ENCODE measurements at regions not wholly inside any gene's neighbourhood (a gene's known extent, or its start where the extent isn't known, plus 50 kb on each side); places are given as distances from the start of the nearest gene placed in this dataset.
"Not testable (repeated sequence)": the region's sequence is repeated elsewhere in the genome, so short reads cannot be mapped to it uniquely, and the experiment has no call there.

DNA sequence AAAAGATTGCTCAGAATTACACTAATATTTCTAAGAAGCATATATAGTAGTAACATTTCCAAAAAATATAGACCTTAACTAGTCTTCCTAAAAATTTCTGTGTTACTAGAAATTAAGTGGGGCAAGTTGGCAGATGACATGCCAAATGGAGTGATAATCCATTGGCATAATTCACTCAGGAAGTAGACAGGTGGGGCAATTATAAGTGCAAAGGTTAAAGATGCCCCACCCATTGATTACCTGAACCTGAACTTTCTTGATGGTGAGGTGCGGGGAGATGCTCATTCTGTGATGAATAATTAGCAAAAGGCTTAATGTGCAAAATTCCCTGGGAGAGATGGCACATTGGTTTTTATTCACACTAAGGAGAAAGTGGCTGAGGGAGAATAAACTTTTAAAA, 145.8 kb upstream of the RASGEF1B start:
- DNase-seq, result no peak

DNA sequence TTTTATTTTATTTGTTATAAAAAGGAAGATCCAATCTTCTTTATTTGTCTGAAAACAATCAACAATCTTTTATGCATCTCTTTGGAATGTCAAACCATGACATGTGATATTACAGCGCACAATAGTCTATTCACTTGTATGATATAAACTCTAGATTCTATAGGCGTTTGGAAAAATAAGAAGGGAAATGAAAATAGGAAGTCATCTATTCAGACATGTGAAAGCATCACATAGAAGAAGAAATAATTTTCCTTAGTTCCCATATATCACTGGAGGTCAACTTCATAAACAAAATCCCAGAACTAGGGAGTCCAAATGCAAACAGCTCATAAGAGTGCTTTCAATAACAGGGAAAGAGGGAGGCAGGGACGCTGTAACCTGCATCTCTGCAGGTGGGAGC, 139.5 kb upstream of the RASGEF1B start:
- no peak for DNase-seq

DNA sequence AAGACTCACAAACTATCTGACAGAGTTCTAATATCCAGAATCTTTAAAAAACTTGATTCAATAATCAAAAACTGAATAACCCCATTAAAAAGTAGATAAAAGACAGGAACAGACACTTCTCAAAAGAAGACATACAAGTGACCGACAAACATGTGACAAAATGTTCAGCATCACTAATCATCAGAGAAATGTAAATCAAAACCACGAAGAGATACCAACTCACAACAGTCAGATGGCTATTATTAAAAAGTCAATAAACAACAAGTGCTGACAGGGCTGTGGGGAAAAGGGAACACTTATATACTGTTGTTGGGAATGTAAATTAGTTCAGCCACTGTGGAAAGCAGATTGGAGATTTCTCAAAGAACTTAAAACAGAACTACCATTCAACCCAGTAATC, 138.1 kb upstream of the RASGEF1B start:
- no peak for DNase-seq

DNA sequence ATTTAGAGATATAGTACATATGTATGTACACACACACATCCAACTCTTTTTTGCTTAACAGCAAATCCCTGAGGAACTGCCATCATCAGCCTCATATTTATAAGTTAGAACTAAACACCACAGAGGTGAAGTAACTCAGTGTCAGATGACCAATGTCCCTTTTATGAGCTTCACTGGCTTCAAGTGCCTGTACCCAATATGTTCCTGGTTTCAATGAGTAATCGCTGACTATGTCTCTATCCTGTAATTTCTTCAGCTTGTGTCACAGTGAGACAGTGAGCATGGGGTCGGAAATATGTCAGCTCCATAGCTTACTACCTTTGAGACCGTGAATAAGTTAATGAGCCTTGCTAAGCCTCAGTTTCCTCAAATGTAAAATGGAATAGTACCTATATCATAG, 136.2 kb upstream of the RASGEF1B start:
- DNase-seq, result no peak

DNA sequence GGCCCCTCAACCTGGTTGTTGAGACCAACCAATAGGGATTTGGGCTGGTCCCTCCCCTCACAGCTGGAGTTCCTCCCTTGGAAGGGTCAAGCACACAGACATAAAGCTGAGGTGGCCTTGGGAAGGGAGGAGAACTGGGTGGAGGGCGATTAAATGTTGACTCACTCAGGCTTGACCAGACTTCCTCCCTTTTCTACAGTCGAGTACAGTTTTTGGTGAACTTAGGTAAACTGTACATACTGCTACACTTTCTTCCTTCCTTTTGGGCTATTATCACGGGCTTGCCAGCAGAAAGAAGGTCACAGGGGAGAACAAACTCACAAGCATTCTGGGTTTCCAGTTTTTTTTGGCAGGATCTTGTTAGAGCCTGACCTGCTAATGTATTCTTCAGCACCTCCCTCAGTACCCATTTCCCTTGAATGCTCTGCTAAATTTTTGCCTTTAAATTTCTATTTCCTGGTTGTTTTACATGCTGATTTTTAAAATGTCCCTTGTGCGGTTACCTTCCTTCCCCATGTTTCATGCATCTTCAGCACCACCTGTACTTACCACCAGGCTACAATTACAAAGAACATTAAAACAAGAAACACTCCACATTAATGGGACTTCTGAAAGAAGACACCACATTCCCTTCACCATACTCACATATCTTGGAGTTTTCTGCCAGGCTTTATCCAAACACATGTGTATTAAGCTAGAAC, 135.2 kb upstream of the RASGEF1B start:
- no peak for DNase-seq

DNA sequence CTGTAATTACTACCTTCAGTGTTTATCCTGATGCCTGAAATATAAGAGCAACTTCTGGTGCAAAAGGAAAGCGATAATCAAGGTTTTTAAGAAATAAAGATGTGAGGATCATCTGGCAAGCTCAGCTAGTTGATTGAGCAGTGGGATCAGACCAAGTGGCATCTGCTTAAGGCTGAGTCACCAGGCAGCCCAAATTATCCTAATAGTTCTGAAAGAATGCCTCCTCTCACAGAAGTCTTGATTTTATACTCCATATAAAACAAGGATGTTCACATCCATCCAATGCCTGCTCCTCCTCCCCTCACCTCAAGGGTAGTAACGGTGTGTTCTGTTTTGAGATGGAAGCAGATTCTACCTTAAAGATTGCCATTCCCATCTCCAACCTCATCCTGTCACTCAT, 134.5 kb upstream of the RASGEF1B start:
- DNase-seq, result no peak

DNA sequence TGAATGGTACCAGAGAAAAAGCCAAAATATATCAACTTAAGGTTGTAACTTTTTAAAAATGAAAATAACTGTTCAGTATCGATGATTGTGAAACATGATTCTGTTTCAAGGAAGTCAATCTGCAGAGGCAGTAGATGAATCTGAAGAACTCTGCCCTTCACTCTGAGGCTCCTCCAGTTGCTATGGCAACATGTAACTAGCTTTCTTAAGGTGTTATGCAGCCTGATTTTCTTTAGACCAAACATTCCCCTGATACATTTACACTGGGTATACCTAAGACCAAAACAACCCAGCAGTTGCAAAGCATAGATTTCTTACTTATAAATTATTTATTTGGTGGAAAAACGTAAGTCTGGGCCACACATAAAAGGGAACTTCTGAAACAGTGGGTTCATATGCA, 133.6 kb upstream of the RASGEF1B start:
- DNase-seq, result no peak

DNA sequence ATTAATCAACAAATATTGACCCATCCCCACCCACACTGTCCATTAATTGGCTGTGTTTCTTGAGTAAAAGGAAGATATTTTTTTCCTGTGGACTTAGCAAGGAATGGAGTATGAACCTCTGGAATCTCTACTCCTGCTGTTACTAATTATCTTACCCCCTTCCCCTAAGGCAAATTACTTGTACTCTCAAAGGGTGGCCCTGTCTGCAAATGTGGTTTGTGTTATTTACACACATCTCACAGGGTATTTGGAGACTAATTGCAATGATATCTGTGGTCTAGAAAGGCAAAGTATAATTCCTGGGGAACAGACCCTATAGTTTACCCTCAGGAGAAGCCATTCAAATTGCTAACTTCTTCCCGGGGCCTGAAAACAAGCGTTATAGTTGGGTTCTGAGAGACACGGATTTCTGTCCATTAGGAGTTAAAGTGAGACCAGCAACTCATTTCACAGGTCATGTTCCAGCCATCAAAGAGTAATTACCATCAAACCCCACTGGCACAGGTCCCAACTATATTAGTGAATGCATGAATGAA, 133.0 kb upstream of the RASGEF1B start:
- DNase-seq, result no peak

DNA sequence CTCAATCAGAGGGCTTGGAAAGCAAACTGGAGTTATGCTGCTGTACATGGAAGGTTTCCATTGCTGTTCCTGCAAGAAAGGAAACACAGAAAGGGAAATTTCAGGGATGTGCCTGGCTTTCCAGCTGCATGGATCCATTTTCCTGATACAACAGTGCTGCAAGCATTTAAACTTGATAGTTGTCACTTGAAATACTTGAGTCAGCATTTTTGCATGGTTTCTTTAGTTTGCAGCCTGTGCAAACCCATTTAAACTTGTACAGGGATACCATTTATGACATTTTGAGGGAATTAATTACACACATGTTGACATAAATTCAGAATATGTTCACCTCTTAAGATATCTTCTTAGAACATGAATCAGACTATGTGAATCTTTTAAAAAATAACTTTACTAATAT, 131.1 kb upstream of the RASGEF1B start:
- DNase-seq, result no peak

DNA sequence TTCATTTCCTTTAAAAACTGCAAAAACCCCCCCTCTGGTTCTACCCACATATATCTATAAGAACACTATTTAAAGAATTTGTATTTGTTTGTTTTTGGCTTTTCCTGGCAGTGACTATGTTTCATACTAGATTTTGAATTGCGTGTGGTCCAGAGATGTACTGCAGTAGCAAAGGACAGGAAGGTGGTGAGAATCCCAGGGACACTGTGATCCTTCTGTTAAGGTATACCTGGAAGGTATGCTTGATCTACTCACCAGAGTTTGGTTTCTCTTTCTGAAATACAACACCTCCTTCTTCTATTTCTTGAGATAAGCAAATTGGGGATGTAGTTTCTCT, 129.6 kb upstream of the RASGEF1B start:
- DNase-seq, result no peak

DNA sequence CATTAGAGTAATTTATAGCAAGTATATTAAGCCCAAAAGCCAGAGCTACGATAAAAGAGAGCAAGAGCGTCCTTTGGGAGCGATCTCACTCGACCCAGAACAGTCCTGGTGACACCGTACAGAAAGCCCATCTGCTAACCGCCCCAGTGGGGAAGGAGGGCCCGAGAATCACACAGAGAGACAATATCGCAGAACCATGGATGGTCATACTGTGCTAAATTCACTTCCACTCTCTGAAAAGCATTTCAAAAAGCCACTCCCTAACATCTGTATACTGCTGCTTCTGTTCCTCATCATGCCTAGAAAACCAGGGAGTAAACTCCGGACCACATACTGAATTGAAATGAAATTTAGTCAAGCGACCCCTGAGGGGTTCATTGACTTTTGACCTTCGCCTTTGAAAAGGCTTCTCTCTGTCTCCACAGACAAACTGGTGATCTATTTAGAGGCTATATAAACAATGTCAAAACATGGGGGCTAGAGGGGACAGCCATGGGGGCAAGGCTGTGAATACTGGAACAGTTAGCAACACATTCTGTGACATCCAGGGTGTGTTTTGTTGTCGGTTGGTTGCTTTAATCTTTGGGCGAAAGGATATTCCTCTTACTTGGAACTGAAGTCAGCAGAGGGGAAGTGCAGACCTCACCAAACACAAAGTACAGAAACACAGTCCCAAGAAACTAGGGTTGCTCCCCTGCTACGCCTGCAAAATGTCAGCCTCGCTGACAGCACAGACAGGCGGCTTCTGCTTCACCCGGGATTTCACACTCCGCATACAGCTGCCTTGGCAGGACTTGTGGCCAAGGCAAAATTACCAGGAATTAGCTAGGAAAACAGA, 129.0 kb upstream of the RASGEF1B start:
- no peak for DNase-seq

DNA sequence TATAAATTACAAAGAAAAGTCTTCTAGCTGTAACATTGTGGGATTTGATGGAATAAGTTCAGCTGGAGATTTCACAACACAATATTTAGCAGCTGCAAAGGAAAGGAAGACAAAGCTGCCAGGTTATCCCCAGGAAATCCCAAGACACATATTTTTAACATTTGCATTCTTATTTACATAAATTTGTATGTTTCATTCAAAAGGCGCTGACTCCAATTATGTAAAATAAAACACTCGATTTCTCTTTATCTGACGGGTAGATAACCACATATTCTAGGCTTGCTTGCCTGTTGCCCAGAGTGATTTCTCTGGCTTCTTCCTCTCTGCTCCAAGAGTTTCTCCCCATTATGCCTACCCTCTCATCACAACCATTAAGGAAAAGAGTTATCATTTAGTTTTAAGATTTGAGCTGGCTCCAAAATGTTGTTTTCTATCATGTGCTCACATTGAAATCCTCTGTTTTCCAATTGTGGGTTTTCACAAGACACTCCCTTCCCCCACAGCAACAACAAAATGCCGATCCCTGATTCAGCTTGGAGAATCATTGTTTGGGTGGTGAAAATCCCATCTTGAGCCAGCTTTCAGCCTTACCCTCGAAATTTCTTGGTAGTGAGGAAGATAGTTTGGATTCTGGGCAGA, 128.2 kb upstream of the RASGEF1B start:
- DNase-seq, result no peak

DNA sequence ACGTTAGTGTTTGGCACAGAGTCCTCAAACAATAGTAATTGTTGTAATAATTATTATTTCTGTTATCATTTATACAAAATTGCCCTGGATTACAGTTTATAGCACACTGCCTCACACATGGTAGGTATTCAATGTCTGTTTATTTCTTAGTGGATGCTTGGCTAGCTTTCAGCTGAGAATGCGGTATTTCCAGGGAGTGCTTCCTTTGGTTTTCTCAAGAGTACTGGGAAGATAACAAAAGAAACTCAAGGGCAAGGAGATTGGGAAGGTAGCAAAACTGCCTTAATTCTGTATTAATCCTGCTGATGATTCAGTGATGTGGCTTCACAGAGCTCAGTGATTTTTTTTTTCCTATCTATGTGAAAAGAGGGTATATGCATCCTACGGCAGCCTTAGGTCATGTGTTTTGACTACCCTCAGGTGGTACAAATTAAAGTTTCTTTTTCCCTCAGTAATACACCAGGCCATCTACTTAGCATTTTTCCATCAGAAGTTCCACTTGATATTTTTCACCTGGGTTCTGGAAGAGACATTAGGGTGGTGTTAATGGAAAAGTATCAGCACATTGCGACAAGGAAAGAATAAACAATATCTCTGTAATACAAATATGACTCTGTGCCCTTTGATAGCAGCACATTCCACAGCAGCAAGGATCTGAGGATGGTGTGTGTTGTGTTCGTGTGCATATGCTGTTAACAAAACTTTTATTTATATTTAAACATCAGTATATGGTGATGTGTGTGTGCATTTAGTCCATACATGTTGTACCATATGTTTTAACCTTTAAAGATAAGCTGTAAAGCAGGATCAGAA, 124.3 kb upstream of the RASGEF1B start:
- no peak for DNase-seq

DNA sequence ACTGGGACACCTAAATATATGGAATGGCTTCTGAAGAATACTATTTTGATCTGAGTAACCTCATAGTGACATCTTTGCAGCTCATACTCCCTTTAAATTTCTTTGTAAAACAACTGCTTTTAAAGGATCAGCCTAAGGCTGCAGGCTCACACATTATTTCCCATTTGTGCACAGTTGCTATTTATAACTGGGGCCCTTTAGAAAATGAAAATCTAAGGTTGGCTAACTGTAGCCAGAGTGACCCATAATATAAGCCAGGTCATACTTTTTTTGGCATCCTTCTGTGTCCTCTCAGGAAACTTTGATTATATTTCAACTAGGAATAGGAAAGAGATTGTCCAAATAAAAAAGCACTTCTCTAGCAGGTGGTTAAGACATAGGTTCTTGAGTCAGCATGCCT, 123.6 kb upstream of the RASGEF1B start:
- no peak for DNase-seq

DNA sequence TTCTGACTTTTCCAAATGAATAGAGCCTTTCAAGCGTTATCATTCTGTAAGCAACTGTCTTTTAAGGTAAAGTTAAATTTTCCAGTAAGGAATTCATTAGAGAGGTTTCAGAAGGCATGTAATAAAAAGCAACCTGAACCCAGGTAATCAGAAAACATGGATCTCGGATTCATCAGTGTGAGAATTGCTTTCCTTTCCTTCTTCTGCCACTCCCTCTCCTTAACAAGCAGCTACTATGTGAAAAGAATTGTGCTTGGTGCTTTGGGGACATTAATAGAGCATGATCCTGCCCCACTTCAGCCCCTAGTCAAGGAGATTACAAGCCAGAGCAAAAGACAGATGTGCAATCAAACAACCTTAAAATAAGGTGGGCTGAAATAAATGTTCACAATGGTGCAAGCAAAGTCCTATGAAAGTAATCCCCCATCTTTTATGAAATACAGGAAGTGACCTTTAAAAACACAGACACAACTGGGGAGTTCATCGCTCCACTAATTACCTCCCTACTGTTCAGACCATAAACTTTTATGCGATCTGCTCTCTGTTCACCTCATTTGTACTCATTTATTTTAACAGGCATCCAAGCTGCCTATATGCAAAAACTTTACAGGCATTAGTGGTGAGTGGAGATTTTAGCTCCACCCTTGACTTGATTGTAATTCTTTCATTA, 122.9 kb upstream of the RASGEF1B start:
- no peak for DNase-seq

DNA sequence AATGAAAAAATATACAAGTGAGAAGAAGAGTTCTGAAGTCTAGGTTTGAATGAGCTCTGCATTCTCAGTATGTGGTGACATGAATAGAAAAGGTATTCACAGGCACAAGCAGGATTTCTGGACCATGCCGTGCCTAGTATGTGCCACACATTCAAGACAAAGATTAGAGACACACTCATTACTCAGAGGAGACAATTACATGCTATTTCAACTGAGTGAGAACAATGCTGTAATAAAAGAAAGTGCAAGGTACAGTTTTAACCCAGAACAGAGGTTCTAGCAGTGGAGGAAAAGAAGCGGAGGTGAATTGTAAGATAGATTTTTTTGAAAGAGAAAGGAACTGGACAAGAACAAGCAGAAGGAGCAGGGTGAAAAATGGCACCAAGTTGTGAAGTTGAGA, 121.0 kb upstream of the RASGEF1B start:
- no peak for DNase-seq

DNA sequence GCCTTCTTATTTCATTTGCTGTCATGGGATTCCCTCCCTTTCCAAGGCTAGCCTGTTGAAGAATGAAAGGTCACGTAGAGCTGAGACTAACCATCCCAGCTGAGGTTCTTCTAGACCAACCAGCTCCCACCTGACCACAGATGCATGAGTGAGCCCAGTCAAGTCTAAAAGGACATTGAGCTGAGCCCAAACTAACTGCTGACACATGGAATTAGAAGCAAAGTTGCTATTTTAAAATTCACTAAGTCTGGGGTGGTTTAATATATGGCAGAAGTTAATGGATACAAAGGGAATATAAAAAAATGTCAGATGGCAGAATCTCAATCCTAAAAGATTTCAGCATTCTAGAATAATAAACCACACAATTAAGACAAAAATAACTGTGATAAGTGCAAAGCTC, 118.9 kb upstream of the RASGEF1B start:
- no peak for DNase-seq

DNA sequence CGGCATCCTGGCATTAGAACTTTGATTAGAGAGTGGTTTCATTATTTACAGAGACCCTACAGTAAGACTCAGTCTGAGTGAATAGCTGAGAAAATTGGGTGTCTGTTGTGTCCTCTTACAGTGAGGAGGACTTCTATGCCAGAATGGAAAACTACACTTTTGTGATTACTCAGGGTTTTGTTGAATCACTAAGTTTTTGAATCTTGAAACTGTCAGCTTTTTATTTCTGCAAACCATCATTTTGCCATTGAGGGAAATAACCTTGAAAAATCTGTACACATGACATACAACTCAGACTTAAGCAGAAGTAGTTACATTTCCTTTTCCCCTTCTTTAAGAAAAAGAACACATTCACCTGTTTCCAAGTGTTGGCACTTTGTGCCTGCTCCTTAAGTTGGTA, 117.6 kb upstream of the RASGEF1B start:
- no peak for DNase-seq

DNA sequence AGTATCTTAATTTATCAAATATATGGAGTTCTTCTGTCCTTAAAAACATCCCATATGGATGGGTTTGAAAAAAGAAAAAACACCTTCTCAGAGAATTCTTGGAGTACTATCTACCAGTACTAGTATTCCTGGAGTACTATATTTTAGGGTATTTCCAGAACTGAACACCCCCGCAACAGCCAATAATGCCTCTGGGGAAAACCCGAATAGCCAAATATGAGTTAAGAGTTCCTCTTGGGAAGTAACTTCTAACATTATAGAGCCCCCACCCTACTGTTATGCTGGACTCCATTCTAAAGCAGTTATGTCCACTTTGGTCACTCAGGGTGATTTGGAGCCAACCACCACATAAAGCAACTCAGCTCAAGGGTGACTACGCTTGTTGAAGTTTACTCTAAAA, 115.0 kb upstream of the RASGEF1B start:
- no peak for DNase-seq

DNA sequence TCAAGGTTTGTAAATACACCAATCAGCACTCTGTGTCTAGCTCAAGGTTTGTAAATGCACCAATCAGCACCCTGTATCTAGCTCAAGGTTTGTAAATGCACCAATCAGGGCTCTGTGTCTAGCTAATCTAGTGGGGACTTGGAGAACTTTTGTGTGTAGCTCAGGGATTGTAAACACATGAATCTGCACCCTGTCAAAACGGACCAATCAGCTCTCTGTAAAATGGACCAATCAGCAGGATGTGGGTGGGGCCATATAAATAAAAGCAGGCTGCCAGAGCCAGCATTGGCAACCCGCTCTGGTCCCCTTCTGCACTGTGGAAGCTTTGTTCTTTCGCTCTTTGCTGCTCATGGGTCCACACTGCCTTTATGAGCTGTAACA, 109.3 kb upstream of the RASGEF1B start:
- DNase-seq, result not testable (repeated sequence)

DNA sequence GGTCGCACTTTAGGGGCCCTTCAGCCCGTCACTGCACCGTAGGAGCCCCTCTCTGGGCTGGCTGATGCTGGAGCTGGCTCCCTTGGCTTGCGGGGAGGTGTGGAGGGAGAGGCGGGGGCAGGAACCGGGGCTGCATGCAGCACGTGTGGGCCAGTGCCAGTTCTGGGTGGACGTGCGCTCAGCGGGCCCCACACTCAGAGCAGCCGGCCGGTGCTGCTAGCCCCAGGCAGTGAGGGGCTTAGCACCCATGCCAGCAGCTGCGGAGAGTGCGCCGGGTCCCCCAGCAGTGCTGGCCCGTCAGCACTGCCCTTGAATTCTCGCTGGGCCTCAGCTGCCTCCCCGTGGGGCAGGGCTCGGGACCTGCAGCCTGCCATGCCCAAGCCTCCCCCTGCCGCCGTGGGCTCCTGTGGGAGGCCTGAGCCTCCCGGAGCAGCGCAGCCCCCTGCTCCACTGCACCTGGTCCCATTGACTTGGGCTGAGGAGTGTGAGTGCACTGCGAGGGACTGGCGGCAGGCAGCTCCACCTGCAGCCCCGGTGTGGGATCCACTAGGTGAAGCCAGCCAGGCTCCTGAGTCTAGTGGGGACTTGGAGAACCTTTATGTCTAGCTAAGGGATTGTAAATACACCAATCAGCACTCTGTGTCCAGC, 108.8 kb upstream of the RASGEF1B start:
- no peak for DNase-seq

DNA sequence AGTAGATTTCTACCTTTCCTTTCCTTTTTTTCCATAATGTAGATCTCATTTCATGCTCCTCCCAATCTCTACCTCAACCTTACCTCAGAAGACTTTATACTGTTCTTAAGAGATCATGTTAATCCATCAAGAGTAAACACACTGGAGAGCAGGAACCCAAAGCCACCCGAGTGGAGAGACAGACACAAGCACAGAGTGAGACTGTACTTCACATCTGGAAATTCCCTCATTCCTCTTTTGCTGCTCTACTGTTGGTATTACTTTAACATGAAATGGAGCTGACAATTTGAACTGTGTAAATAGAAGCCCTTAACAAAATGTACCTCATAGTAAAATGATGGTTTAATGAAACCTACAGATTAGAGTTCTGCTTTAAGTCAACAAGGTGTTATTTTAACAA, 105.7 kb upstream of the RASGEF1B start:
- DNase-seq, result no peak

All from NCI-H1092 treated with DMSO at 0.1 percent for 48 hours (cell line).